GM18907 (cell line): ENCODE measurements at regions not wholly inside any gene's neighbourhood (a gene's known extent, or its start where the extent isn't known, plus 50 kb on each side); places are given as distances from the start of the nearest gene placed in this dataset.
"Not testable (repeated sequence)": the region's sequence is repeated elsewhere in the genome, so short reads cannot be mapped to it uniquely, and the experiment has no call there.

ENCODE experiments used
- ATAC-seq: cut with Tn5 transposase; IDR thresholded peaks from one replicate; pipeline ENCODE4 v1.9.1; 2021; ENCODE audit warnings: mild to moderate bottlenecking, moderate library complexity; ENCODE audit not compliant: unreplicated experiment

DNA sequence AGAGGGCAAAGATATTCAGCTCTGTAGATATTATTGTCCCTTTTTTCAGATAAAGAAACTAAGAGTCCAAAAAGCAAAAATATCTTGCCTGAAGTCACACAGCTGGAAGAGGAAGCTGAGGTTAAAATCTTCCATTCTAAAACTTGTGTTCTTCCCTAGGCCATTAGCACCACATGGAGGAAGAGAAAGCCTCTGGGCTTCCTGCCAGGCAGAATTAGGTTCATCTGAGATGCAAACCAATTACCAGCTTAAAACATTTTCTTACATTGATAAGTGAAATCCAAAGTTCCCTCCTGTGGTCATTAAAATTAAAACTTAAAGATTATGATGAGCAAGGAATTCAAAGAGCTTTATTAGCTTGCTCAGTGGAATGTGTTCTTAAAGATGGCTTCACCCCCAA is 235.3 kb upstream of the SETMAR start:
- no peak for ATAC-seq

DNA sequence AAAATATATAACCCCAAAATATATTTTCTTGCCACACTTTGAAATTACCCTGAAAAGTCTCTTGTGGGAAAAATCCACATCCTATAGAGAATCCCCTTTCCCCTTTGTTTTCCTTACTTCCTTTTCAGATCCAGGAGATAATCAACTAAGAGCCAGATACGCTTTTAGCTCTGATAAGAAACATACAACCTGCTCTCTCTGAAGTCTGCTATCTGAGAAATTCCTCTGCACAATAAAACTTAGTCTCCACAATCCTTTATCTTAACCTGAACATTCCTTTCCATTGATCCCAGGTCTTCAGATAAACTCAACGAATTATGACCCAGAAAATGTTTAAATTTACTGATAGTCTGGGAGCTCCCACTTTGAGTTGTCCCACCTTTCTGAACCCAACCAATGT is 233.4 kb upstream of the SETMAR start:
- no peak for ATAC-seq

DNA sequence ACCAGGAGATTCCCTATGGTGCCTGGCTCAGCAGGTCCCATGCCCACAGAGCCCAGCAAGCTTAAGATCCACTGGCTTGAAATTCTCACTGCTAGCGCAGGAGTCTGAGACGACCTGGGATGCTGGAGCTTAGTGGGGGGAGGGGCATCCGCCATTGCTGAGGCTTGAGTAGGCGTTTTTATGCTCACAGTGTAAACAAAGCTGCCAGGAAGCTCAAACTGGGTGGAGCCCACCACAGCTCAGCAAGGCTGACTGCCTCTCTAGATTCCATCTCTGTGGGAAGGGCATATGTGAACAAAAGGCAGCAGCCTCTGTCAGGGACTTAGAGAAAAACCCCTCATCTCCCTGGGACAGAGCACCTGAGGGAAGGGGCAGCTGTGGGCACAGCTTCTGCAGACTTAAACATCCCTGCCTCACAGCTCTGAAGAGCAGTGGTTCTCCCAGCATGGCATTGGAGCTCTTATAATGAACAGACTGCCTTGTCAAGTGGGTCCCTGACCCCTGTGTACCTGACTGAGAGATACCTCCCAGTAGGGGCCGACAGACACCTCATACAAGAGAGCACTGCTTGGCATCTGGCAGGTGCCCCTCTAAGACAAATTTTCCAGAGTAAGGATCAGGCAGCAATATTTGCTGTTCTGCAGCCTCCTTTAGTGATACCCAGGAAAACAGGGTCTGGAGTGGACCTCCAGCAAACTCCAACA is 231.5 kb upstream of the SETMAR start:
- no peak for ATAC-seq

DNA sequence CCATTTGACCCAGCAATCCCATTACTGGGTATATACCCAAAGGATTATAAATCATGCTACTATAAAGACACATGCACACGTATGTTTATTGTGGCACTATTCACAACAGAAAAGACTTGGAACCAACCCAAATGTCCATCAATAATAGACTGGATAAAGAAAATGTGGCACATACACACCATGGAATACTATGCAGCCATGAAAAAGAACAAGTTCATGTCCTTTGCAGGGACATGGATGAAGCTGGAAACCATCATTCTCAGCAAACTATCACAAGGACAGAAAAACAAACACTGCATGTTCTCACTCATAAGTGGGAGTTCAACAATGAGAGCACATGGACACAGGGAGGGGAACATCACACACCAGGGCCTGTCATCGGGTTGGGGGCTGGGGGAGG is 225.9 kb upstream of the SETMAR start:
- not testable (repeated sequence) for ATAC-seq

DNA sequence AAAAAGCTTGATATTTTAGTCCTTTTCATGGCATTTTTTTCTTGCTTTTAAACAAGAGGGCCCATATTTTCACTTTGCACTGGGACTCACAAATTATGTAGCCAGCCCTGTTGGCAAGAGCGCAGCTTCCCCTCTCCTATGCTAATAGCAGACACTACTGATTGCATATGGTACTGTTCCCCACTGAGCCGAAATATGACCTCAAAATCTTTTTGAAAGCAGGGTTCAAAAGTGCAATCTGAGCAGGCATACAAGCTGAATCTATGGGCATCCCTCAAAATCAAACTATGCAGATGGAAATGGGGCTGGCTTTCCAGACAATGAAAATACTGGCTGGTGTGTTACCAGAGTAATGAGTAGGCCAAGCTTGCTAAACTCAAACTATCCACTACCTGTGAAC is 225.2 kb upstream of the SETMAR start:
- no peak for ATAC-seq

DNA sequence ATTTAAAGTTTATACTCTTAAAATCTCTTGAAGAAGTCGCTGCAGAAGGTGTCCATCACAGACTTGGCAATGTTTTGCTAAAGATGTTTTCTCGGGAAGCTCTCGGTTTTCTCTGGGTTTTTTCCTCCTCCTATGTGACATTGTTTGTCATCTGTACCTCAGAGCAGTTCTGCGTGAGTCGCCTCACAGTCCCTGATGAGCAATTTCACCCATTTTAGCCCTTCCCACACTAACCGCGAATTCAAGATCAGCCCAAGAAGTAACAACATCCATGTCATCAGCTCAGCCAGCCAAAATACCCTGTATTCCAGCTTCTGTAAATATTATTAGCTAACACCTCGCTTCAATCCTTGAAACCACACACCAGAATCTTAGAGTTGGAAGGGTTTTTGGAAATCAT is 224.3 kb upstream of the SETMAR start:
- ATAC-seq: peak; percentile 54

DNA sequence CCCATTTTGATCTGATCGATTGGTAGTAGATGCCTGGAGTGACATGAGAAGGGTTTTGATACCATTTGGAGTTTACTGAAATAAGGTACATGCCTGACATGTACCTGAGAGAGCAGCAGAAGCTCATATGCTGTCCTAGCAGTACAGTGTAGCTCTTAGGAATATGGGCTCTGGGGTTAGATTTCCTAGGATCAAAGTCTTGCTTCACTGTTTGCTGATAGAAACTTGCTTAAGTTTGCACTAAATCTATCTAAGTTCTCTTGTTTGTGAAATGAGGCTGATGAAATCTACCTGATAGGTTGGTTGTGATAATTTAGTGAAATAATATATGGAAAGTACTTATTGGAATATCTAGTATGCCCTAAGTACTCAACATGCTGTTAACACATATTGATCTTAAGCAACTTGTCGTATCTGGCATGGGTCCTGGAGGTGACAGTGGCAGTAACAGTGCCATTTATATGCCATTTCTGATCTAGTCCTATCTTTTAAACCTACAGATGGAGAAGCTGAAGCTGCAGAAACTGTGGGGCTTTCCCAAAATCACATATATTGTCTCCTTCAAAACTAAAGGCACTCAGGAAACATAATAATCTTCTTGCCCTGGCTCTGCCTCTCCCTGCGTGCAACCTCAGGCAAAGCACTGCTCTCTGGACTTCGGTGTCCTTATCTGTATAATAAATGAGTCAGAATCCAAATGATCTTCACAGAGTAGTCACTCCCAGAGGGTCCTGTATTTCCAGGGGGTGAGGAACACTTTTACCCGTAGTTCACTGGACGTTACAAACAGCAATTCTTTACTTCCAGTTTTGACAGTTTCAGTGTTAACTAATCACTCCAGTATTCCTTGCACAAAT is 223.6 kb upstream of the SETMAR start:
- no peak for ATAC-seq

DNA sequence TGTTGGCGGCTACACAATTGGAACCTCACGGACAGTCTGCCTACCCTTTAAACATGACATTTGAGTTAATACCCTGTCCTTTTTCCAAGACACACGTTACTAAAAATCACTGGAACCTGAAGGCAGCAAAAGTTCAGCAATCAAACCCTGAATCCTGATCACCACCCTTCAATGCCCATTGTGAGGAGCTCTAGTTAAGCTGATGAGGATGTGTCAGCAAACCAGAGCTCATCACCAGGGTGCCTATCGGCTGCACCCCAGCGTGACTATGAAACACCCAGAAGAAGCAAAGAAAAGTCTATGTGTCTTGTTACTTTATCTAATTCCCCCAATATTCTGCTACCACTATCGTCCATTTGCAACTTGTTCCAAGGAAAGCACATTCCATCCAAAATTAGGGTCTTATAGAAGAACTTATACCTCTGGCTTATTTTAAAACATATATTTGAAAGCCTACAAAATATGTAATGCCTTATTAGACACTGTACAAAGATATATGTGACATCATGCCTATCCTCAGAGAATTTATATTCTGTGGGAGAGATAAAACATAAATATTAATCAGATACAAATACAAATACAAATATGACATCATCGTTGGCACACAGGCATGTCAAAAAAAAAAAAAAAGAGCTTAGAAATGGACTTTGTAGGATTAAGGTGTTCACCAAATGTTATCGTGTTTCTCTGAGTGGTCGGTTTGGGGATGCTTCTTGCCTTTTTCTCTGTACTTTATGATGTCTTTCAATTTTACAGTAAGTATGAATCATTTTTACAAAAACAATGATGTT is 219.7 kb upstream of the SETMAR start:
- no peak for ATAC-seq

DNA sequence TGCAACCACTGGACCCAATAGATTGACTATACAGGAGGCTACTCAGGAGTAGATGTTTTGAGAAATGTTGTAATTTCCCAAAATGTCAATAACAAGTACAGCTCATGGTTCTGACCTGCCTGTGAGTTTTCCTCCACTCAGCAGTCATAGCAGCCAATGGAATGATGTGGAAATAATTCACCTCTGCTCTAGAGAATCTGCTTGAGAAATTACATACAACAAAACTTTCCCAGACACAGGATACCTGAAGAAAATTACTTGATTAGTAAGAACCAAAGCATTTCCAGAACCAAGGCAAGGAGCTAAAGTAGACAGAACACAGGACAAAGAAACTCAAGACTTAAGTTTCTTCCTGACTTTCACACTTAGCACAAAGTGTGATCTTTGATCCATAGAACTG is 218.9 kb upstream of the SETMAR start:
- no peak for ATAC-seq

DNA sequence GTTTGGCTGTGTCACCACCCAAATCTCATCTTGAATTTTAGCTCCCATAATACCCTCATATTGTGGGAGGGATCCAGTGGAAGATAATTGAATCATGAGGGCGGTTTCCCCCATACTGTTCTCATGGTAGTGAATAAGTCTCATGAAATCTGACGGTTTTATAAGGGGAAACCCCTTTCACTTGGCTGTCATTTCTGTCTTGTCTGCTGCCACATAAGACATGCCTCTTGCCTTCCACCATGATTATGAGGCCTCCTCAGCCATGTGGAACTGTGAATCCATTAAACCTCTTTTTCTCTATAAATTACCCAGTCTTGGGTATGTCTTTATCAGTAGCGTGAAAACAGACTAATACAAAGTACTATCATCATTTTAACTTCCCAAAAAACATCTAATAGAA is 216.5 kb upstream of the SETMAR start:
- not testable (repeated sequence) for ATAC-seq

DNA sequence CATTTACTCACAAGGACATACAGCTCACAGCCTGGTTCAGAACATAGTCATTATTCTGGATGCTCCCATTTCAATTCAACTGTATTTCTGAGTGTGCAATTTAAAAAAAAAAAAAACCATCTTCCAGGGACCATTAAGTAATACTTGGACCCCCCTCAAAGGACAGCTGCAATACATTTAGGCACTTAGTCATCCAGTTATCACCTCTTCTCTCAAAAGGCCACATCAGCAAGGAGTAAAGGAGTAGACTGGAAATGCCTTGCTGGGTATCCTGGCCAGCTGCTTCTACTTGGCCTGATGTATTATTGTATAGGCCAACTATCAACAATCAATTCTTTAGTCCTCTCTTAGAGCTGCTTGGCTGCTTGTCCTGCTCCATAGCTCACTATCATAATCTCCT is 211.4 kb upstream of the SETMAR start:
- ATAC-seq: no peak

DNA sequence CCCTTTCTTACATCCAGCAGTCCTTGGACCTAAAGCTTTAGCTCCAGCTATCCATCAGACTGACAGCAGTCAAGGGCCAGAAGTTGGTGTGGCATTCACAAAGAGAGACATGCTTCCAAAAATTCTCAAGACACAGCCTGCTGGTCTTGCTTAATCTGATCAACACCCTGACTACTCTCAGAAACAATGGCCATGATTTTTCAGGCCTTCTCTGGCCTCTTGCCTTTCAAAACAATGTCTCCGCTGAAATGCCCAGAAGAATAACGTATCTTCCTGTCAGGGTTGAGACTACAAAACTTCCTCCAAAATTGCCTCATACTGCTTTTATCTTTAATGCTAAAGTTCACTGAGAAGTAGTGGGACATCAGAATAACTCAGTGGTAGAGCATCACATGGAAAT is 205.4 kb upstream of the SETMAR start:
- ATAC-seq: no peak

DNA sequence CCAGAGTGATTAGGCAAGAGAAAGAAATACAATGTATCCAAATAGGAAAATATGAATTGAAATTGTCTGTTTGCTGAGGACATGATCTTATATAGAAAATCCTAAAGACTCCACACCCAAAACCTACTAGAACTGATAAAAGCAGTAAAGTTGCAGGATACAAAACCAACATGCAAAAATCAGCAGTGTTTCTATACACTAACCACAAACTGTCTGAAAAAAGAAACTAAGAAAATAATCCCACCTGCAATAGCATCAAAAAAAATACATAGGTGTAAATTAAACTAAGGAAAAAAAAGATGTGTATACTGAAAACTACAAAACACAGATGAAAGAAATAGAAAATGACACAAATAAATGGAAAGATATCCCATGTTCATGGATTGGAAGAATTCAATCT is 203.6 kb upstream of the SETMAR start:
- no peak for ATAC-seq

DNA sequence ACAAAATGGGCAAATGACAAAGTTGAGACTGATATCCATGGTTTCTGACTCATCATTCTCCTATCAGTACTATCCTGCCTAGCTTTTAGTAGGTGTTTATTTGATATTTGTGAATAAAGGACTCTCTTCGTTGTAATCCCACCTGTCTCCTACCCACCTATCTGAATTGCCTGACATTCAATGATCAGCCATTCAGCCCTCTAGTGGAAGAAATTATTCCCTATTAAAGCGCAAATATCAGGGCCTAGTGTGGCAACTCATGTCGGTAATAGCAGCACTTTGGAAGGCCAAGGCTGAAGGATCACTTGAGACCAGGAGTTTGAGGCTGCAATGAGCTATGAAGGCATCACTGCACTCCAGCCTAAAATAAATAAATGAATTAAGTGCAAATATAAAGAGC is 195.7 kb upstream of the SETMAR start:
- no peak for ATAC-seq

DNA sequence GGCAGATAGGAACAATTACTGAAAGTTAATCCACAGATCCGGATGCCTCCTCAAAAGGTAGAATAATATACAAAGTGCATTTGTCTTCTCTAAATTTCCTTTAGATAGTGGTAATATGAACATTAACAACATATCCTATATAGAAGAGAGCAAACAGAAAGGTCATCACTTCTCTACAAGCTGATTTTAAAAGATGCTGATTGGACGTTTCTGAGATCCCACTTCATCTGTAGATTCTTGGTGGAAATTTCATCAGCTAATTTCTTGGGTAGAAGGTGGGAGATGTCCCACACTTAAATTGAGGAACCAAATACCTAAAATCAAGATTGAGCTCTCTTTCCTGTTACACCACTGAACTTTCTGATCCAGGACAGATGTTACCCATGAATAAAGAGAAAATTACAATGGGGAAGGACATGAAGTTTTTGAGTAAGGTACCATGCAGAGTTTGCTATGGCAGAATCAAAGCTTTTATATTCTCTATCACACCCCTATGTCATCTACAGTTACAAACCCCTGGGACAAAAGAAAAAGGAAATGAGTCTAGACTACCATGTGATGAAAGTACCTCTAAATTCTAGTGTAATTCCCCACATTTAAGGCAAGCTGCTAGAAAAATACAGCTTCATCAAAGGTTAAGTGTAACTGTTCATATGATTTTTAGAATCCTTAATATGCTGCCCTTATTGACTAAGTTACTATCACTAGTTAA is 189.2 kb upstream of the SETMAR start:
- ATAC-seq: no peak

DNA sequence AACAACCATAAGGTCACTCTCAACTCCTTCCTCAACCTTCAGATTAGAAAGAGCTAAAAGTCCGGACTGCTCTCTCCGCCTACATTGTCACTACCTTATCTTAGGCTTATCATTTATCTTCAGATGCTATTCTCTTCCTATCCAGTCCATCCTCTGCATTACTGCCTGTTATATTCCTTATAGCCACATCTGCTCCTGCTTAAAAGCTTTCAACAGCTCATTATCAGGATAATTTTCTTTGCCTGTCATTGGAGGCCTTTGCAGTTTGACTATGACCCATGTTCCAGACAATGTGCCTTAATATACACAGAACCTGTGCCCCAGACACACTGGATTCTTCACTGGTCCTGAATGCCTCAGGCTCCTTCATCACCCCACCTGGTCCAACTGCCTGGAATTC is 184.1 kb upstream of the SETMAR start:
- ATAC-seq: no peak

DNA sequence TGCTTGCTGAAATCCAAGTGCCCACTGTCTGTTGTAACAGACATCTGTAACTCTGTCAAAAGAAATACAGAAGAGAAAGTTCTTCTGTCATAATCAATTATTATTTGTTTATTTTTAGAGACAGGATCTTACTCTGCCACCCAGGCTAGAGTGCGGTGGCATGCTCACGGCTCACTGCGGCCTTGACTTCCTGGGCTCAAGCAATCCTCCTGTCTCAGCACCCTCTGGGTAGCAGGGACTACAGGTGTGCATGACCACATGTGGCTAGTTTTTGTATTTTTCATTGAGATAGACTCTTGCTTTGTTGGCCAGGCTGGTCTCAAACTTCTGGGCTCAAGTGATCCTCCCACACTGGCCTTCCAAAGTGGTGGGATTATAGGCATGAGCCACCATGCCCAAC is 177.6 kb upstream of the SETMAR start:
- no peak for ATAC-seq

DNA sequence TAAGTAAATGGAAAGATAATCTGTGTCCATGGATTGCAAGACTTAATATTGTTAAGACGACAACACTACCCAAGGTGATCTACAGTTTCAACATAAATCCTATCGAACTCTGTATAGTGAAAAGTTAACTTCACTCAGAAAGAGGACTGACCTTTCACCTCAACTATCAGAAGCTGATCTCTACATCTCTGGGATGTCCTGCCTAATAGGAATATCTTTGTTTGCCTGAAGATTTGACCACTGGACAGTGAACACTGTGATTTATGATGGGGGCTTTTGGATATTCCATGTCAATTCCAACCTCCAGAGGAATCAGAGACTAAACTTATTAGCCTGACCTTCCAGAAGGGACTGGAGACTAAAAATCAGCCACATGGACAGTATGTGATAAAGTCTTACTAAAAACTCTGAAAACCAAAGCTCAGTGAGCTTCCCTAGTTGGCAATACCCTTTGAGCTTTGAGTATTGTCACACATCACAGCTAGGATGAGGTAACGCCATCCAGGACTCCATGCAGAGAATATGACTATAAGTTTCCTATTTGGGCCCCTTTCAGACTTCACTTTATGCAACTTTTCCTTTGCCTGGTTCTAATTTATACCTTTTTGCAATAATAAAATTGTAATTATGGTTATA is 164.9 kb upstream of the SETMAR start:
- ATAC-seq: no peak

DNA sequence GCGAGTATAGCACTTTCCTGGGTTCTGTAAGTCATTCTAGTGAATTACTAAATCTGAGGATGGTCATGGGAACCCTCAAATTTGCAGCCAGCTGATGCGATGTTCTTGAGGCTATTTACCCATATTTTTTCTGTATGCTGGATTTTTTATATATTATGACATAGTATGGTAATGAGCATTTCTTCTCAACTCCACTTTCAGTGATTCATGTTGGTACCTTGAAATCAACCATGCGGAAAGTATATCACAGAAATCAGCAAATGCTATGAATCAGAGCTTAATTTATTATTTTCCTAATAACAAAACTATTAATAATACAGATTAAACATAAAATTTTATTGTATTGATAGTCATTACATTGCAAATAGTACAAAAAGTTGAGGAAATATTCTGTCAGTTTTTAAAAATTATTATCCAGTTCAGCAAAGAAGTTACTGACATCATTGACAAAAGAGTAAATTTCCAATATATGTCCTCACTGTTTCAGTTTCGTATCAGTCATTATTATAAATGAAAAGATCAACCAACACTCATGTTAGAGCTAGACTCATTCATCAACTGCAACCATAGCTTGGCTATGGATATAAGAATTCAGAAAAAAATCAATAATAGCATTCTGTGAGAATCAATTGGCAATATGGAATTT is 164.3 kb upstream of the SETMAR start:
- ATAC-seq: peak; percentile 63
